ENCODE measurements at regions not wholly inside any gene's neighbourhood (a gene's known extent, or its start where the extent isn't known, plus 50 kb on each side); places are given as distances from the start of the nearest gene placed in this dataset.

- DNase-seq, result no peak
These were observed 50.6 kb upstream of the PTGR2 start for GRCh38 chr14:73800970-73801515.

GRCh38 chr14:73797543-73798265 is 53.9 kb upstream of the PTGR2 start:
- no peak for DNase-seq

DNA sequence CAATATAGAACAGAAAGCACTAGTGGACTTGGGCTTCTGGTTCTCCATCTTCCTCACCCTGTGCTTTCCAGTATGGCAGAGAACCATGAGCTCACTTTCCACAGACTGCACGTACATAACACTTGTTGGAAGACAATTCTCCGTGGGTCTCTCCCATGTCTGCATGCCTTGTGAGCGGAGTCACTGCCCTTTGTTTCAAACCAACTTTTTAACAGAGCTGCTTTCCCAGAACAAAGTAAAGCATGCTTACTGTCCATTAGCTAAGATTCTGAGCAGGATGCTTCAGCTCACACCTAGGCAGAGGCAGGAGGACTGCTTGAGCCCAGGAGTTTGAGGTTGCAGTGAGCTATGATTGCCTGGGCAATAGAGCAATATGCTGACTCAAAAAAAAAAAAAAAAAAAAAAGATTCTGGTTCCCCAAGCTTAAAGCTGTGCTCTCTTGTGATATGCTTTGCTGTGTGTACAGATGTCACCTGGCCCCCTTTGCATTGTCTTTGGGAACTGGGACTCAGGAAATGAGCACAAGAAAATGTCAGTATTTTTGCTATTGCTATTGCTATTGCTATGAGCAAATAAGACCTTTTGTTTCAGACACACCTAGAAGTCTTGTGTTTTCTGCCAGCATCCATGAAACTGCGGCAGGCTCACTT is 54.6 kb upstream of the PTGR2 start:
- DNase-seq, result no peak

GRCh38 chr14:73796415-73796814 is 55.2 kb upstream of the PTGR2 start:
- no peak for DNase-seq

DNA sequence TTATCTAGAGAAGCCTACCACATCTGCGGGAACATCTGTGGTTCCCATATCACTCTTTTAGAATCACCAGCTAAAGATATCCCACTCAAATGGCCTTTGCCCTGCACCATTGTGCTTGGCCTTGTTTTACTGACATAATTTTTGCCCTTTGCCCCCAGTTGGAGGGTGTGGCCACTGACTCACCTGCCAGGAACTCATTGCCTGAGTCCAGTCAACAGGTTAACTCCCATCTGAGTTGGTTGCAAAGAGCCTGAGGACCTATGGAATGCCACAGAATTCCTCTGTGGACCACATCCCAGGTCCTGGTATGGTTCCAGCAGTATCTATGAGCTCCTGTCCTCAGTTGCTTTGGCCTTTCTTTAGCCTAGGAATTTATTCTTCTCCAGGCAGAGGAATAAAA is 55.7 kb upstream of the PTGR2 start:
- no peak for DNase-seq

DNA sequence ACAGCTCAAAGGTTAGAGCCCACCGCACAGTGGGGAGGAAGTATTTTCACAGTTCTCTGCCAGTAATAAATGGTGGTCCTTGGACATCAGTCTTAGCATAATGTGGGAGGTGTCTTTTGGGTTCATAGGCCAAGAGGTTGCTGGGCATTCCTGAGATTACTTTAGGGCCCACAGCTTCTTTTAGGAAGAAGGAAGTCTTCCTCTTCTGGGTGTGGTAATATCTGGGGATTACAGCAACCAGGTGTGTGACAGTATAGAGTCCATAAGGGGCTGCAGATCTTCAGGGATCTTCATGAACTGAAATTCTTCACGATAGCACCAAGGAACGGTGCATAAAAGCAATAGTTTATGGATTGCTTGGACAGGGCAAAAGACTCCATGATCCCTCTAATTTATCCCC is 56.2 kb upstream of the PTGR2 start:
- DNase-seq, result no peak

- no peak for DNase-seq
These were observed 57.5 kb upstream of the PTGR2 start for GRCh38 chr14:73794146-73794545.

DNA sequence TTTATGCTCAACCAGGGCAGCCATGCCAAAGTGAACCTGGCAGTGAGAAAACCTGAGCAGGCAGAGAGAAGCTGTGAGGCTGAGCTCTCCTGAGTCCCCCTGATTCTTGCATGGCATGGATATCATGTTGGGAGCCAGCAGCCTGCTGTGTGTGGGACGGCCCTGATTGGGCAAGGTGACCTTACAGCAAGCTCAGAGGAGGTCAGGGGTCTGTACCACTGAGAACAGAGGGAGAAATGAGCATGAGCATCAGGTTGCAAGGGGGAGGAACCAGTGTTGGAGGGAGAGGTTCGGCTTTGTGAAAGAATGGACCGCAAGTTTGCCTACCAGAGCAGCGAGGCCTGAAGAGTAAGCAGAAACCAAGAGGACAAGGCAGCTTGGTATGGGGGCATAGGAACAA is 59.1 kb upstream of the PTGR2 start:
- no peak for DNase-seq

DNA sequence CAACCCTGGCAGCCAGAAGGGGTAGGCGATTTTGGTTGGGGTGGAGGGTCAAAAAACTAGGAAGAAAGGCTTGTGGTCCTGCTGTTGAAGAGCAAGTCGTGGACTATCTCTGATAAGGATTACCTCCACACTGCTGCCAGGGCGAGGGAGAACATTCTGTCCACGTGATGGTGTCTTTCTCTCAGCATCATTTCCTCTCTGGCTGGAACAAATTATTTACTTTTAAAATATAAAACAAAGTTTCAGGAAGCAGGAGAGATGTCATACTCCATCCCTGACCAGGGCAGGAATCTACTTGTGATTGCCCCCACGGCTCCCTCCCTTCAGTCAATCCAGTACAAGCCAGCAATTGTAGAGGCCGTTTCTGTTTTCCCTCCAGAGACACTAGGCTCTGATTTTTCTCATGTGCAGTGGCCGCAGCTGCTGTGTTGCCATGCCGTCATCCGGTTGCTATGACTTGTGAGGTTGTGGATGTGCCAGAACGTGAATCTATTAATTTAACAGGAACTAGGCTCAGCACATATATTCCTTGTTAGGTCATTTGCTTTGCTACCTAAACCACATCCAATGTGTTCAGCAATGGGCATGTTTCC is 61.5 kb upstream of the PTGR2 start:
- DNase-seq, result no peak

DNA sequence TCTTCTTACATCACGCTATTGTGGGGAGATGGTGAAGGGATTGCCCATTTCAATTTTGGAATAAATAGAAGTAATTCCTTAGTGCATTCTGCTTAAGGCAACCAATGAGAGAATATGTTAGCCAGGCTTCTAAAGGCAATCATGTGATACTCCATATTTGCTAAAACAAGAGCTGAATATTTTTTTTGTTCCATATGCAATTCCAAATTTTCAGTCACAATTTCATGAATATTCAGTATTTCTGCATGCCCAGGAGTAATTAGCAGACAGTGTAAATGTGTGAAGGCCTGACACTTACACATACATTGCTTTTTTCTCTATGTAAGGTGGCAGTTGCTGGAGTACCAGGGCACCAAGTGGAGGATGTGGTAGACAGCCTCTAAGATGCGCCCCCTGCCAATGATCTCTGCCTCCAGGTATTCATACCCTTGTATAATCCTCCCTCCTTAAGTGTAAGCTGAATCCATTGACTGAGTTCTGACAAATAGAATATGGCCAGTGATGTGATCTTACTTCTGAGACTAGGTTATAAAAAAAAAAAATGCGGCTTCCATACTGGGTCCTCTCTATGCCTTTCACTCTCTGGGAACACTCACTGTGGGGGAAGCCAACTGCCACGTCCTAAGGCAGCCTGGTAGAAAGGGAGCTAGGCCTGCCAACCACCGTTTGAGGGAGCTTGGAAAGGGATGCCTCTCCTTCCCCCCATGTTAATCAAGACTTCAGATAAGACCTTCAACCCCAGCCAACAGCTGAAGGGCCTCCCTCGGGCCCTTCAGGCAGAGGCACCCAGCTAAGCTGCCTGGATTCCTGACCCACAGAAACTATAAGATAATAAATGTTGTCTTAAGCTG is 62.7 kb upstream of the PTGR2 start:
- no peak for DNase-seq

GRCh38 chr14:73788317-73788598 is 63.4 kb upstream of the PTGR2 start:
- DNase-seq, result no peak

- peak; percentile 15 for DNase-seq
These were observed 63.9 kb upstream of the PTGR2 start for GRCh38 chr14:73787486-73788316.

- DNase-seq, result peak; percentile 63
These were observed 64.8 kb upstream of the PTGR2 start for GRCh38 chr14:73786636-73787485.

DNA sequence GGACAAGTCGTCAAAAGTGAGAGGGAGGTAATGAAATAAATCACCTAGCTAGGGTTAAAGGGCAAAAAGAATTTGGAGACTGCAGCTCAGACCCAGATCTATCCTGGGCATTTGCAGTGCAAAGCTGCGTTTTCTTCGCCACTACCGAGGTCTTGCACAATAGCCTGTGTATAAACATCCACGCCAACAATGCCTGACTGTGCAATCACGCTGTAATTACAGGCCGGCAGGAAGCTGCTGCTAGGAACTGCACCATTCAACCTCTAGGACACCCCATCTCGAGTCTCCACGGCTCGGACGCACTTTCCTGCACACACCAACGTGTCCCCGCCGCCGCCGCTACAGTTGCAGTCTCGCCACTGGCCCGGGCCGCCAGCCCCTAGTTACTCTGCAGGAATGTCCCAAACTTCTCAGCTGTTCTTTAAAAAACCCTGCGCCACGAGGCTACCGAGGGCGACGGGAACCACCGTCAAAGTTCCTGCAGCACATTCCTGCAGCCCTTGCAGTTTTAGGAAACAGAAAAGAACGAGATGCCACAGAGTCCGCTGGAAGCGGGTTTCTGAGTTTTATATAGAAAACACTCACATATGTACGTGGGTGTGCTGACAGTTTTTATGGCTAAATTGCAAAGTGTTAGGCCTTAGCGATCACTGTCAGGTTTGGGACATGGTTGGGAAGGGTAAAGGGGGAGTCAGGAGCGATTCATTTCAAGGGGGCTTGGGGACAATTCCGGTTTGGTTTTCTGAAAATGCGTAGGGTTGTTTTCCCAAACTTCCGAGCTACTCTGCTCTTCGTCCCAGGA is 65.6 kb upstream of the PTGR2 start:
- DNase-seq, result peak; percentile 81

- no peak for DNase-seq
These were observed 66.2 kb upstream of the PTGR2 start for GRCh38 chr14:73785336-73785833.

DNA sequence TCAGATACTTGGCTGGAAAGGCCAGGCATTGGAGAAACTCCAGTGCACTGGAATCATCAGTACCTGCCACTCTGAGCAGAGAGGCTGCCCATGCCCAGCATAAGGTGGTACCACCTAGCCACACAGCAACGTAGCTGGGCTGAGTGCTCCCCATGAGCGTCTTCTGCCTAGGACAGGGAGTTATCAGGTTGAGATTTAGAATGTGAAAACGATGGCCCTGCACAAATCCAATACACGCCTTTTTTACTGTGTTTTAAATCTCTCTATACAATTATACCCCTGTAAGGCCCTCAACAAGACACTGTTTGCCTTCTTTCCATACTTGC is 66.7 kb upstream of the PTGR2 start:
- no peak for DNase-seq

DNA sequence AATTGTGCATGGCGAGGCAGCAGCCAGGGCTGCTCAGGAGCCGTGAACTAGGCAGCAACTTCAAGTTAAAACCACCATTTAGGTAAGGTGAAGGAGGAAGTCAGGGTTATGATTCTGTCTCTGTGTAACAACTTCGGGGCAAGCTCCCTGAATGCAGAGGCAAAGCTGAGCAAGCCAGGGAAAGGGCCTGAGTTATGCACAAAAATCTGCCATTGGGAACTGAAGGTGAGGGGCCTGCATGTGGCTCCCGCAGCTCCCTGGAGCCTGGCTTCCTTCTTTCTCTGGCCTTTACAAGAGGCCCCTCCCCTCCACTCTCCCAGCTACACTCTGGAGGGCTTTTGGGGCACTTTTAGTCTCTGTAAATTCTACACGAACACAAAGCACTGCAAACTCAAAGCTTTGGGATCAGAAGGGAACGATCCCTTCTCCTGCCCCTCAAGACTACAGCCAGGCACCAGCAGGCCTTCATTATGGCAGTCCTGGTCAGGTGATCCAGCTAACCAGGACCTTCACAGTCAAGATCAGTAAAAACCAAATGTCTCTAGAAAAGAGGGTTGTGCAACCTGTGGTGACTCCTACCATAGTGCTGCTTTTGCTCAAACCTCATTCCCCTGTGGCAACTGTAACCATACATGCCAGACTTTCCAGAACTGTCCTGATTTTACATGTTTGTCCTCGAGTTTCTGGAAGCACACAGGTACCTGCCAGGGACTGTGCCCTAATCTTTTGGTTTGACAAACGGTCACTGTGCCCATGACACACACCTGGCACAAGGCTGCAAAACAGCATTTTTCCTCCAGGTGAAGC is 67.2 kb upstream of the PTGR2 start:
- no peak for DNase-seq

GRCh38 chr14:73783107-73783727 is 68.4 kb upstream of the PTGR2 start:
- no peak for DNase-seq

DNA sequence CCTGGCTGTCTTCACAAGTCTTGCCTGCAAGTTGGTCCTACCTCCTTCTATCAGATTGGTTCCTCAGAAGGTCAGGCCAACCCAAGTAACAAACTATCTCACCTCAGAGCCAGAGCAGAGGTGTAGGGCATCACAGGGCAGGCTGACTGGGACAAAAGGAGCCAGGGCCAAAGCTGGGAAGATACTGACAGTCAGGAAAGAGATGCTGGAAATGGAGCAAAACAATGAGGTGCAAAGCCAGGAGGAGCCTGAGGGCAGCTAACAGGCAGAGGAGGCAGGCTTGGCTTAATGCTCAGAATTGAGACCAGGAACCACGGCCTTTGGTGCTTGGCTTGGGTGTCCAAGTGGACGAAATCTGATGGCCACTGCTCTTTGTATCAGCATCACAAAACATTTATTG is 68.4 kb upstream of the PNMA1 start:
- DNase-seq, result no peak
